Endodermal cell (in vitro differentiated cells): ENCODE measurements at regions not wholly inside any gene's neighbourhood (a gene's known extent, or its start where the extent isn't known, plus 50 kb on each side); places are given as distances from the start of the nearest gene placed in this dataset.

ENCODE experiments used
- DNase-seq: peaks from one replicate; pipeline ENCODE4 v3.0.0-alpha.2; 2017
- H3K27ac ChIP-seq: 2 replicates; pipeline ENCODE4 v1.5.1; 2013; ENCODE audit warnings: mild to moderate bottlenecking, low read depth, low read length, moderate library complexity
- H3K27me3 ChIP-seq: 2 replicates; pipeline ENCODE4 v1.6.1; 2013; ENCODE audit warnings: mild to moderate bottlenecking, low read length, moderate library complexity; ENCODE audit not compliant: insufficient read depth, control insufficient read depth, poor library complexity, severe bottlenecking
- H3K36me3 ChIP-seq: 2 replicates; pipeline ENCODE4 v1.7.0; 2013; ENCODE audit warnings: mild to moderate bottlenecking, low read length, moderate library complexity; ENCODE audit not compliant: control insufficient read depth, insufficient read depth
- H3K4me1 ChIP-seq: one replicate; pipeline ENCODE4 v1.7.0; 2013; ENCODE audit warnings: low read length; ENCODE audit not compliant: control insufficient read depth, insufficient read depth
- H3K4me3 ChIP-seq: 2 replicates; pipeline ENCODE4 v1.5.1; 2013; ENCODE audit warnings: mild to moderate bottlenecking, low read length, moderate library complexity
- H3K9ac ChIP-seq: 2 replicates; pipeline ENCODE4 v1.6.1; 2013; ENCODE audit warnings: mild to moderate bottlenecking, low read length, moderate library complexity; ENCODE audit not compliant: poor library complexity, severe bottlenecking; ENCODE audit errors: extremely low read depth
- H3K9me3 ChIP-seq: 2 replicates; pipeline ENCODE4 v1.6.1; 2013; ENCODE audit warnings: mild to moderate bottlenecking, low read length, moderate library complexity; ENCODE audit not compliant: control insufficient read depth
- H3K27ac Mint-ChIP-seq: 2 replicates; pipeline ENCODE4 v1.8.0; 2020; ENCODE audit warnings: mixed read lengths
- H3K27me3 Mint-ChIP-seq: 2 replicates; pipeline ENCODE4 v1.8.0; 2021; ENCODE audit warnings: mild to moderate bottlenecking, mixed read lengths; ENCODE audit not compliant: insufficient read depth
- H3K36me3 Mint-ChIP-seq: 2 replicates; pipeline ENCODE4 v1.8.0; 2020; ENCODE audit warnings: low read depth, mixed read lengths
- H3K4me1 Mint-ChIP-seq: 2 replicates; pipeline ENCODE4 v1.8.0; 2020; ENCODE audit warnings: mixed read lengths
- H3K4me3 Mint-ChIP-seq: 2 replicates; pipeline ENCODE4 v1.8.0; 2020; ENCODE audit warnings: mild to moderate bottlenecking, moderate library complexity, mixed read lengths
- H3K9me3 Mint-ChIP-seq: 2 replicates; pipeline ENCODE4 v1.8.0; 2020; ENCODE audit warnings: mild to moderate bottlenecking, mixed read lengths
- CTCF ChIP-seq: fragments of 200-600 bp; sonication (generic); conservative IDR thresholded peaks from 2 replicates; pipeline ENCODE4 v1.5.0; 2021; ENCODE audit warnings: antibody characterized with exemption, mild to moderate bottlenecking
- WGBS, 2 experiments: methylation state at CpG; one replicate each; pipeline versions ENCODE4 v1.1.5 to v1.1.7; 2013; ENCODE audit warnings: missing lambda C conversion rate in 2 of 2, mixed read lengths in 1 of 2; ENCODE audit not compliant: insufficient coverage in 1 of 2, insufficient read length in 1 of 2; 5-methylcytosine and 5-hydroxymethylcytosine counted together

- H3K27ac Mint-ChIP-seq = no peak overlapping the region
- H3K9me3 ChIP-seq = no peaks in the 10 kb centered on the region
- H3K9me3 Mint-ChIP-seq = no peaks in the 10 kb centered on the region
- H3K36me3 ChIP-seq = no peaks in the 10 kb centered on the region
- H3K4me3 Mint-ChIP-seq = no peak overlapping the region
- H3K27me3 ChIP-seq = no peaks in the 10 kb centered on the region
- no peaks in the 10 kb centered on the region for H3K36me3 Mint-ChIP-seq
- H3K4me3 ChIP-seq = no peak overlapping the region
- peak overlapping the region; percentile 66 for H3K27ac ChIP-seq
- no peaks in the 10 kb centered on the region for H3K27me3 Mint-ChIP-seq
- peaks cover 5% of the 10 kb centered on the region for H3K4me1 Mint-ChIP-seq
- no peak for DNase-seq
- H3K4me1 ChIP-seq = no peaks in the 10 kb centered on the region
- 96% methylated on average over 2 of the region's 2 CpGs; no CpG with 5 or more reads in 1 of the 2 experiments for WGBS, 2 experiments
- TF ChIP-seq CTCF = no peak
- no peak overlapping the region for H3K9ac ChIP-seq
Observed at GRCh38 chr3:96450699-96451098, 363.7 kb upstream of the EPHA6 start.

DNA sequence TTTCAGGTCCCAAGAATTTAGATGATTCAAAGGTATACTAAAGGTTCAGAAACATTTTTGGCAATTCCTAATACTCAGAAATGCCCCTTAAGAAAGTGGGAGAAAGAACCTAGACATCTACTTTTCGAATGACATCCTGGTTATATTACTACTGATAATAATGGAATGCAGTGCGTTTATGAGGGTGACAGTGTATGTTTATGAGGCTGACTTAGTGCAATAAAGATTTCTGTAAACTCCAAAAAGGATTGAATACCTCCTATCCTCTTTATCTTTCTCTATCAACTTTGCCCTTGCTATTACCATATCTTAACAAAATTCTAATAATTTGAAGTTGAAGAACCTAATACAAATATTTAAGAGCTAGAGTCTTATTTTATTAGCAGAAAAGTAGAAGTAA is 348.9 kb upstream of the EPHA6 start:
- Histone ChIP-seq H3K27me3 (no peaks in the 10 kb centered on the region), H3K9ac (no peak overlapping the region), H3K27ac (no peak overlapping the region), H3K4me1 (no peaks in the 10 kb centered on the region), H3K36me3 (no peaks in the 10 kb centered on the region), H3K9me3 (no peaks in the 10 kb centered on the region), H3K4me3 (no peak overlapping the region)
- DNase-seq = no peak
- Mint-ChIP-seq H3K27me3 (no peaks in the 10 kb centered on the region), H3K36me3 (no peaks in the 10 kb centered on the region), H3K9me3 (no peaks in the 10 kb centered on the region), H3K4me1 (no peaks in the 10 kb centered on the region), H3K27ac (no peak overlapping the region), H3K4me3 (no peak overlapping the region)
- TF ChIP-seq CTCF = no peak
- WGBS, 2 experiments = 67% methylated on average over 1 of the region's 2 CpGs; no CpG with 5 or more reads in 1 of the 2 experiments

GRCh38 chr3:96466441-96466840 is 348.0 kb upstream of the EPHA6 start:
- Histone ChIP-seq H3K4me3 (no peak overlapping the region), H3K9me3 (no peaks in the 10 kb centered on the region), H3K9ac (no peak overlapping the region), H3K27me3 (no peaks in the 10 kb centered on the region), H3K27ac (no peak overlapping the region), H3K36me3 (no peaks in the 10 kb centered on the region), H3K4me1 (no peaks in the 10 kb centered on the region)
- TF ChIP-seq CTCF = no peak
- WGBS, 2 experiments = 83 to 90% methylated on average over 3 to 4 of the region's 4 CpGs
- no peak overlapping the region for H3K27ac Mint-ChIP-seq
- no peaks in the 10 kb centered on the region for H3K27me3 Mint-ChIP-seq
- H3K4me1 Mint-ChIP-seq = no peaks in the 10 kb centered on the region
- H3K36me3 Mint-ChIP-seq = no peaks in the 10 kb centered on the region
- DNase-seq = no peak
- no peaks in the 10 kb centered on the region for H3K9me3 Mint-ChIP-seq
- no peak overlapping the region for H3K4me3 Mint-ChIP-seq
